Suppressor macrophage treated with lipopolysaccharide for 4 hours (primary cell): ENCODE measurements at regions not wholly inside any gene's neighbourhood (a gene's known extent, or its start where the extent isn't known, plus 50 kb on each side); places are given as distances from the start of the nearest gene placed in this dataset.
"Not testable (repeated sequence)": the region's sequence is repeated elsewhere in the genome, so short reads cannot be mapped to it uniquely, and the experiment has no call there.

ENCODE experiments used
- DNase-seq: peaks from one replicate; pipeline ENCODE4 v3.0.0-alpha.2; 2020

DNA sequence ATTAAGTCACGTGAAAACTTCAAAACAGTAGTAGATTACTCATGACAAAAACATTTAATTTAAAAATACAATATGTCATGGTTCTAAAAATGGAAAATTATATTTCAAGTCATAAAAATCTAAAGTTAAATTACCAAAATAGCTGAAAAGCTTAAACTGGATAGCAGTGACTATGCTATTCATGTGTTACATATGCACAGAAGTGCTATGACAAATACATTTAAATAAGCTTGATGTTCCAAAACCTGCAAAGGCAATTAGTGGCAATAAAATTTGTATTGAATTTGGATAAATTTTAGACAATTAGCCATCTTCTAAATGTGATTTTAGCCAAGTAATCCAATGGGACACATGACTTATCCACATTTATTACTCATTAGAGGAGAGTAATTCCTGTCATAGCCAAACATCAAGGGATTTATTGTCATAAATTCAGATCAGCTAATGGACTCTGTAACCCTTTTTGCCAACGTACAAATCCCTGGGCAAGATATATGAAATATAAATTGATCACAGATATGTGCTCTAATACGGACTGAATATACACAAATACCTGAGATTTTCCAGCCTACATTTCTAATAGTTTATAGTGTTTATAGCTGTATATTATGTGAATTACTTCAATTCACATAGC is 419.4 kb downstream of the ISL1 start:
- DNase-seq = no peak

DNA sequence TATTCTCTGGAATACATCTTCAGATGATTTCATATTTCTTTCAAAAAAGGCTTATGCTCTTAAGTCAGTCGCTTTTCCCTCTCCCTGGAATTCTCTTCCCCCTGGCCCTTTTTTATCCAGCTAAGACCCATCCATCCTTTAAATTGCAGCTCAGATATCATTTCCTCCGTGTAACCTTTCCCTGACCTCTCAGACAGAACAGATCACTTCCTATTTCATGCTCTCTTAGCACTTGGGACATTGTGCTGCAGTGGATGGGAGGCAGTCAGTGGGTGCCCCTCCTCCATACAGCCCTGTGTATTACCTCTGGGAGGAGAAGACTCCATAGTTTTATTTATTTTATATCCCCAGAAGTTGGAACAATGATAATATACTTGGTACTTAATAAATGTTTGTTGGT is 423.4 kb downstream of the ISL1 start:
- no peak for DNase-seq

DNA sequence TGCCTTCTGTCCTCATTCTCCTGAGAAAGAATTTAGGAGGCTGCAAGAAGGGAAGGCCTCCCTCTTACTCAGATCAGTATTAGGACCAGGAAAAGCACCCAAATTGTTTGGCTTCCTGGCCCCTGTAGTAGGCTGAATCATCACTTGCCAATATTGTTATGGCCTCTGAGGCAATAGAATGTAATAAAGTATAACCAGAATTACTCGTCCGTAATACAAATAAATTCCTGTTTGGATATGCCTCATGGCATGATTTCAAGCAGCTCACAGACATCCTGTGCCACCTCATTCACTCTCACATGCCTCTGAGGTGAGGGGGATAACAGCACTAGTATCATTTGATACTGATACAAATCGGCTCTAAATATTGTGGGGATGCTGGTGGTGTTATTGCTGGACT is 427.3 kb downstream of the ISL1 start:
- no peak for DNase-seq

DNA sequence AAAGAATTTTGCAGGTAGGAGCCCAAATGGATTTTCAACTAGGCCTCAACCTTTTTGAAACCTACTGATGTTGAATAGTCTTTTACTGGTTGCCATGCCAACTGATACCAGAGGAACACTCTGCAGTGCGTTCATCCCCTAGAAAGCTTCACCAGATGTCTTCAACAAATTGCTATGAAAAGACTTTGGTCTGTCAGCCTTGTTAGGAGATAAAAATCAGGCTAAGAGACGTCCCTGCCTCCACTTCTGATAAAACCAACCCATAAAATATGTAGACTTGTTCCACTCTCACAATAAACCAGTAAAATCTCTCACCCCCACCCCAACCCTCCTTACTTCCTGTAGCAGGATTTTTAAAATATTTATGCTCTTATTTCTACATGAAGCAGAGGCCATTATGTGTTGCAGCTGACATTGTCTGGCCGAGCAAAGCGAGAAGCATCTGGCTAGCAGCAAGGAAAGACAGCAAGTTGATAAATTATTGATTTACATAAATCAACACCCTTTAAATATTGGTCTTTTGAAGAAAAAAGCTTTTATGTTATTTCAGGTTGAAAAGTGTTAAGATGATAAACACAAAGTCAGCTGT is 428.7 kb downstream of the ISL1 start:
- DNase-seq = no peak

DNA sequence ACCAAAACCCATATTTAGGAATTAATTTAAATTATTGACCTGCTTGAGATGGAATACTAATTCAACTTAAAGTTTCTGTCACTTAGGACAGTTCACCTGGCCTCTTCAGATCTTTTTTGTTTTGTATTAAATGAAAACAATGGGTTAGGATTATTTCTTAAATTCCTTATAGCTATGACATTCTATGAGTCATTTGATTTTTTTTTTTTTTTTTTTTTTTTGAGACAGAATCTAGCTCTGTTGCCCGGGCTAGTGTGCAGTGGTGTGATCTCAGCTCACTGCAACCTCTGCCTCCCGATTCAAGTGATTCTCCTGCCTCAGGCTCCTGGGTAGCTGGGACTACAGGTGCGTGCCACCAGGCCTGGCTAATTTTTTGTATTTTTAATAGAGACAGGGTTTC is 431.6 kb downstream of the ISL1 start:
- DNase-seq = not testable (repeated sequence)

DNA sequence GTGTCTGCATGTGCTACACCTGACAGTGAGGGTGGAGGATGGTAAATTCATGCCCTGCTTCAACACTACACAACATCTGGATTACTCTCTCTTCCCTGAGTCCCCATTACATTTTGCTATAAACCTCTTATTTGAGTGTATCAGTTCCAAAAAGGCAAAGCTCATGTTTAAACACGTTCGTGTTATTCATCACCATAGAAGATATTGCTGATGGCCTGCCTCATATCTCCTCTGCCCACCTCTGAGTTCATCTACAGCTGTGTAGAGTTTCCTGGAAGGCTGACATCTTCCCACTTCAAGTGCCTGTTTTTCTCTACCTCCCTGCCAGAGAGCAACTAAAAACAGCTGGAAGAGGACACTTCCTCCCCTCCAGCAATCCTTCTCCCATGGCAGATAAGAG is 433.2 kb downstream of the ISL1 start:
- DNase-seq = no peak

DNA sequence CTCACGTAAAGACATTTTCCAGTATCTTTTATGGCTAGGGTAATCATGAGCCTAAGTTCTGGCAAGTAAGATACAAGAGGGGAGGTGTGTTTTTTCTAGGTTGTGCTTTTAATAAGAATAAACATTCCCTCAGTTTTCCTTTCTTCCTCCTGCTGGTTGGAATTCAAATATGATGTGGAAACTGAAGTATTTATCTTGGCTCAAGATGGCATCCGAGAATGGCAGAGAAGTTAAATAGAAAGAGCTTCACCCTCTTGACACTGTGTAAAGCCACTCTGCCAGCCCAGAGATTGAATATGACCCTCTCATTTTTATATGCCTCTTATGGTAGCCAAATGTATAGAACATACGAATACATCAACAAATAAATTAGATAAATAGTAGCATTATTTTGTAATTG is 438.4 kb downstream of the ISL1 start:
- DNase-seq = no peak

DNA sequence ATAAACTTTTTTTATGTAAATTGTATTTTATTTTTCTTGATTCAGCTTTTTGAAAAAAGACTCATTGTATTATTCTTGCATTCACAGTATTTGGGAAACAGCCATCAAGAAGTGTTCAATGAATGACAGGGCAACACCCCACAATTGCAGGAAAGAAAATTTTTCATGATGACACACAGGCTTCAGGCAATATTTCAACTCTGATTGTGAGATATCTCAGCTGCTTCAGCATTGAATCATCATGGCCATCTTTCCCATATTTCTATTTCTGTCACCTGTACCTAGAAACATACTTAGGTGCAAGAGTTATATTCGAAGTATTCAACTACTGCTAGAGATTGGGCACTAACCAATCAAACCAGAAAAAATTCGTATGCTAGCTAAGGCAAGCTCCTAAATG is 446.0 kb downstream of the ISL1 start:
- no peak for DNase-seq

DNA sequence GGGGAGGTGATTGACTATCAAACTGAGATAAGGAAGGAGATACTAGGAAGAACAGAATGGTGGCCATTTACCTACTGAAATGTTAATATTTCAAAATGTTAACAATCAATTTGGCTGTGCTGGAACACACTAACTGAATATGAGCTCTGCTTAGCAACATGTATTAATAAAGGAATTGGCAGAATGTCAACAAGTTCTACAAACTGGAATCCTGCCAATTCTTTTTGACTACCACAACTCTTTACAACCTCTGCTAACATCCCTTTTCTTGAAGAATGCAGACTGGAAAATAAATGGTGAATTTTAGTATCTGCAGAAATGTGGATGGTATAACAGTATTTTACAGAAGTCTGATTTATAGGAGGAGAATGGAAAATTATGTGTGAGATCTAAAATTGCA is 446.4 kb downstream of the ISL1 start:
- DNase-seq = no peak

DNA sequence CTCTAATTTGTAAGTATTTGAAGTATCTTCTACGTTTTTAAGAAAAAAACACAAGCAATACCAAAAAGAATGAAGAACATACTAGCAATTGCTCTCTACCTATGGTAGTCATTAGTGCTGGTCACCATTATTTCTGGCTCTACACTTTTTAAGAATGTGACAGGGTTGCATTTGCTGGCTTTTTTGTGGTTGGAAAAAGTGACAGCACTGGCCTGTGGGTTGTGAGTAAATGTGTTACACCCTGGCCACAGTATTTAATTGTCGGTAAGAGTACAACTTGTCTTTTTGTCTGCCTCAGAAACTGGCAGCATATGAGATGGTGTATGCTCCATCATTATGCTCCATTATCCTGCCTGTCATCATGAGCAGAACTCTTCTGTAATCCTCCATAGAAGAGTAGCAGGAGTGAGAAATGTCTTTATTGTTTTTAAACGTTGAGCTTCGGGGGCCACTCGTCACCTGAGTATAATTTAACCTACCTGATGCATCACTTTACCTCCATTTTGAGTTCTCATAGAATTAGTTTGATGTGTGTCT is 449.8 kb downstream of the ISL1 start:
- no peak for DNase-seq

DNA sequence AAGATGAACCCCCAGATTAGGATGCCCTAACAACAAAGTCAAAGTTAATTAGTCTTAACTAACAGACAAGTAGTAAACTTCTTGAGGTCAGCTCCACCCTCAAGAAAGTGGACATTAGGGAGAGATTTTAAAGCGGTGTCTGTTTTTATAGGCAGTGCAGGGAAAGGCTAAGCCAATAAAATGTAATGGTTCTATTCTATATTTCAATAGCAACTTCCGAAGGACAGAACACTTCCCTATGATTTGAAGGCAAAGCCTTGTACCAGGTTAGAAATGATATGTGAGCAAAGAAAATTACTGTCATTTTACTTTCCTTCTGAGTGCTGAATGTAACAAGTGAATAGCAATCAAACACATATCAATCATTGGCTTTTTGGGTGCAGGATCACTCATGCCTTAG is 455.2 kb downstream of the ISL1 start:
- DNase-seq = no peak

DNA sequence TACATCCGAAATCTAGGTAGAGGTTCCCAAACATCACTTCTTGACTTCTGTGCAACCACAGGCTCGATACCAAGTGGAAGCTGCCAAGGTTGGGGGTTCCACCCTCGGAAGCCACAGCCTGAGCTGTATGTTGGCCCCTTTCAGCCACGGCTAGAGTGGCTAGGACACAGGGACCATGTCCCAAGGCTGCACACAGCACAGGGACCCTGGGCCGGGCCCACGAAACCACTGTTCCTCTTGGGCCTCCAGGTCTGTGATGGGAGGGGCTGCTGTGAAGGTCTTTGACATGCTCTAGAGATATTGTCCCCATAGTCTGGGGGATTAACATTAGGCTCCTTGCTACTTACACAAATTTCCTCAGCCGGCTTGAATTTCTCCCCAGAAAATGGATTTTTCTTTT is 460.6 kb downstream of the ISL1 start:
- DNase-seq = no peak

DNA sequence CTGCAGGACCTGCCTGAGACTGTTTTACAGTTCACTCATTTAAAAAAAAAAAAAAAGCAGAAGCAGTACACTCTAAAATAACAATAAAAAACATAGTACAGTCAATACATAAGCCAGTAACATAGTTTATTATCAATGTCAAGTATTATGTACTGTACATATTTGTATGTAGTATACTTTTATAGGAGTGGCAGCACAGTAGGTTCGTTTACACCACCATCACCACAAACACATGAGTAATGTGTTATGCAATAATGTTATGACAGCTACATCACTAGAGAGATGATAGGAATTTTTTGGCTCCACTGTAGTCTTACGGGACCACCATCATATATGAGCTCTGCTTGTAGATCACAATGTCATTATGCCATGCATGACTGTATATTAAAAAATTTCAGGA is 462.8 kb downstream of the ISL1 start:
- no peak for DNase-seq

DNA sequence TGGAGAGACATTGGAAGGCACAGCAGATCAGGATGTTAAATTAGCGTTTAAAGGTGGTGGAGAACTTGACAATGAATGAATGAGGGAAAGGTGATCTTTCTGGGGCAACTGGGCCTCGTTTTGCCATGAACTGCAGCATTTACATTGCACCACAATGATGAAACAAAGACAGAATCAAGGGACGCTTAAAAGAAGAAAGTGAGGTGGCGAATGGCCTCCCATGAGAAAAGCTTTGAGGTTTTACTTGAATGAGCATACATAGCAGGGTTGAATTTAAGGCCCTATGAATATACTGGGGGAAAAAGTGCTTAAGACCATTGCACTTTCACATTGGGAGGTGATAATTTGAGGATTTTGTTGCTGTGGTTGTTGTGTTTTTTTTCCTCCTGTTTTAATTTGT is 476.4 kb downstream of the ISL1 start:
- DNase-seq = no peak

DNA sequence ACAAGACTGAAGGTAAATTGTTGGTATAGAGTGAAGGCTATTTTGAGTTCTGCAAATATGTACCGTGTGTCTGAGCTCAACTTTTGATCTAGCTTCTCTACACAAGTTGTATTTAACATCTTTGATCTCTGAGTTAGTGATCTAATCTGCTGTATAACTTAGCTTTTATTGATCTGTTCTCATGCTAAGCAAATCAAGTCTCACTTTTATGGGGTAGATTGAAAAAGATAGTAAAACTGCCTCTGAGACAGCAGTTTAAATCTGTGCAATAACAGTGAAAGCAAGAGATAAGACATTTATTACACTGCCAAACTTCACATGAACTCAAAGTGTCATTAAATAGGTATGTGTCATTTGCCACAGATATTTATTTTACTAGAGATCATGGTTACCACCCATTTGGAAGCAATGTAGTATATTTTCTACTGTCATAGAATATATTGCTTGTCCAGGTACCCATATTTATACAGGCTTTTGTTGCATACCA is 477.3 kb downstream of the ISL1 start:
- DNase-seq = no peak

DNA sequence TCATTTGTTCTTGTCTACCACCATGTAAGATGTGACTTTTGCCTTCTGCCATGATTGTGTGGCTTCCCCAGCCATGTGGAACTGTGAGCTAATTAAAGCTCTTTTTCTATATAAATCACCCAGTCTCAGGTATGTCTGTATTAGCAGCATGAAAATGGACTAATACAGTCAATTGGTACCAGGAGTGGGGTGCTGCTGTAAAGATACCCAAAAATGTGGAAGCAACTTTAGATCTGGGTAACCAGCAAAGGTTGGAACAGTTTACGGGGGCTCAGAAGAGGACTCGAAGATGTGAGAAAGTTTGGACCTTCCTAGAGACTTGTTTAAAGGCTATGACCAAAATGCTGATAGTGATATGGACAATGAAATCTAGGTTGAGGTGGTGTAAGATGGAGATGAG is 488.9 kb downstream of the ISL1 start:
- no peak for DNase-seq

DNA sequence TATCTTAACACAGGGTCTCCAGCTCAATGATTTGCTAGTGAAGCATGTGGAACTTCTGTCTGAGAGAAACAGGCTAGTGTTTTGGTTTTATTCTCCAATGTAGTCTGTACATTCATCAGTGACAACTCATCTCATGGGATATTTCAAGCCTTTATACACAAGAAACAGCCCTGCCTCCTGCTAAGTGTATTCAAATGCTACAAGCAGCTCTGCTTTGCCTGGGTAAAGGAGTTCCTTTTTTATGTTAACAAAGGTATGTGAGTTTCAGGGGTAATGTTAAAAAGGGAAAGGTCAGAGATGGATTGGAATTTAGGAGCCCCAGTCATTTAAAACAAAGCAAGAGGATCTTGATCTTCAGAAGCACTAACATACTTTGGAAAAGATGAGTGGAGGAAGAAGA is 498.7 kb downstream of the ISL1 start:
- DNase-seq = no peak

DNA sequence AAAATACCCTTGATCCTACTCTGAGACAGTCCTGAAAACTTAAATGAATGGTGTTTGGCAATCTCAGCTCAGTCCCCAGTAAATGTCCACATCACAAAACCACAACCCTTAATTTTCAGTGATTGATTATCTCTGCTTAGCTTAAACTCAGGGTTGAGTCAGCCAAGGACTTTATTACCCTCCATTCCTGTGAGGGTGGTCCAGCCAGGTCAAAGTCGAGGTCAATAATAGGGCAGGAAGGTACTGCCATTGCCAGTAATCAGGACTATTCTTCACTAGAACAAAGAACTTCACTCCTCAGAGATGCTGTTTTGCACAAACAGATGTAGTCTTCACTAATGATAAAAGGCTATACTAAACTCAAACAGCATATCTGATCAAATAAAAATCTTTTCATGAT is 499.4 kb downstream of the ISL1 start:
- no peak for DNase-seq

DNA sequence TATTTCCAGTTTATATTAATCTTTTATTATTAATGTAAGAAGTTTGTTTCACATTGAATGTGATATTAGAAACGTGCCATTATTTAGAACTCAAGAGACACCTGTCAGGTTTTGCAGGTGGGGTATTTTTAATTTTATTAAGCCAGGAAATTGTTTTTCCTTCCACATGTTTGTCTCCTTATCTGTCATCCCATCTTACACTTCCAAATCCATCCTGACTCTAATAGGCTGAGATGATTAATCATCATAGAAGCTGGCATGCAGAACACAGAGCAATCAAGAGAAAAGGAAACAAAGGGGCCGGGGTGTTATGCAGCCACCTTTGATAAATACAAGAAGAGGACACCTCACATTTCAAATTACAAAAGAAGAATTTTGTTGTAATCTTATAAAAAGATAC is 506.5 kb downstream of the ISL1 start:
- no peak for DNase-seq

DNA sequence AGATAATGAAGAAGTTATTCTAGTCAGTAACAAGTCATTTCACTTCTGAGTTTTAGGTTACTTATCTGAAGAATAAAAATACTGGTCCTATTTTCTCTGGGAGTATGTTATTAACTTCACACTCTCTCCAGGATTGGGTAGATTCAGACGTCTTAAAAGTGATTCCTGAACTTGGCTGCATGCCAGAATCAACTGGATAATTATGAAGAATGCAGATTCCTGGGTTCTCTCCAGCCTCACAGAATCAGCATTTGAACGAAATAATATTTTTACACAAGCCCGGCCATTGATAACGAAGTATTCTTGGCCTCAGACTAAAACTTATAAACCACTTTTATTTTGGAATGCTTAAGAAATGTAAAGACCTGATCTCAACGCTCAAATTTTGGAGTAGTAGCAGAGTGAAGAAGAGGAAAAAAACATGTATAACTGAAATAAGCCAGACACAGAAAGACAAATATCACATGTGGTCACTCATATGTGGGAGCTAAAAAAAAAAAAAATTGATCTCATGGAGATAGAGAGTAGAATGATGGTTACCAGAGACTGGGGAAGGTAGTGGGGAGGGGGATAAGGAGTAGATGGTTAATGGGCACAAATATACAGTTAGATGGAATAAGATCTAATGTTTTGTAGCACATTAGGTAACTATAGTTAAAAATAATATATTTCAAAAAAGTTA is 507.3 kb downstream of the ISL1 start:
- no peak for DNase-seq

DNA sequence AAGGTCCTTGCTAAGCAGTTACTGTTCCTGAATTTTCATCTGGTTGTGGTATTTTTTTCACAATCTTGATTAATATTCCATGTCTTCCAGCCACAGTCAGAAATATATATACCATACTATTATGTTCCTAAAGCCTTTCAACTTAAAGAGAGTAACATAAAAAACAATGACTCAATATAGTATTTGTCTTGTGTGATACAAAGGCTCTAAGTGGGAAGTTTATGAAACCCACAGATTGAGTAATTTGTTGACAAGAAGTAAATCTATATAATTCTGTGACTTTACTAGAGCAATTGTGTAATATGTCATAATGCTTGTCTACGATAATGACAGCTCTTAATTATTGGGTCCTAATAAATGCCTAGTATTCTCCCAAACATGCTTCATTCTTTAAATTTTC is 509.4 kb downstream of the ISL1 start:
- DNase-seq = no peak

DNA sequence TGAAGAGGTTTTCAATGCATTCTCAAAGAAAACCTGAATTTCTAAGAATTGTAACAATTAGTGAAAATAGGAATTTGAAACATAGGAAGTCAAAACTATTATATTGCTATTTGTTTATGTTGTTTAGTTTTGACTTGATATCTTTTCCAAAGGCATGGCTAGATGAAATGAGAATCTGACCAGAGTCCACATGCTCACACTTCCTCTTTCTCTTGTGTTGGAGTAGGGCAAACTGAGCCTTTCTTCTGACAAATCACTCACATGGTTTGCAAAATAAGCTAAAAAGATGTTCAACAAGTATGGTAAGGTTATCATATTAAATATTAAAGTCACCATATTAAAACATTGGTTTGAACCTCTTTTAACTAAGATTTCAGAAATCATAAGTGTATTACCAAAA is 512.6 kb downstream of the ISL1 start:
- no peak for DNase-seq

DNA sequence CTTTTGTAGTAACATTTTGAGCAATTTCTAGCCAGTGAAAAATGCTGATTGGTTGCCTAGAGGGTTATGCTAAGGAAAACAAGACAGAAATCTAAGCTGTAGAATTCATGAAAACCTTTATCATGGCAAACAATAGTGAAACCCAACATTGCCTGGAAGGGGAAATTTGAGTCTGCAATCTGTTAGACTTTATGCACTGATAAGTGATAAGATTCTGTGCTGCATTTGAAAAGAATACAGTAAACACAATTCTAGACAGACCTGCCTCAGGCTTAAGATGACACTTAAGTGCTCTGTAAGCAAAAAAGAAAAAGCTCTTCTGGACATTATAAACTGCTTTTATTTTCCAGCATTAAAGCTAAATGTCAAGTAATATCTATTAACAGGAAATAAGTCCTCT is 519.3 kb downstream of the ISL1 start:
- DNase-seq = no peak

DNA sequence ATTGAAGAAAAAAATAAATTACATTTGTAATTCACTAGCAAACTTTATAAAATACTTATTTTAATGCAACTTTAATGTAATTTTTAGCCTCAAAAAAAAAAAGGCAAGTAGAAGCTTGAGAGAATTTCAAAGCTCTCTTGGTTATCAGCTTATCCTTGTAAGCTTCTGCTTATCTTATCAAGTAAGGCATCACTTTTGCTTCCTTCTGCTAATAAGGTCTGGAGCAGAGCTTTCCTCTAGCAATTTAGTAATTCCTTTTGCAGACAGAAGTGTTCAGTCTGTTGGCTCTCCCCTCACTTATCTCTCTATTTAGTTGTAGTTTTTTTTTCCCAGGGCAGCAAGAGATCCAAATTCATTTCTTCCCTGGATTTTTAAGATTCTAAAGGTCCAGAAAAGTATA is 525.0 kb downstream of the ISL1 start:
- DNase-seq = no peak
